ENCODE measurements at regions not wholly inside any gene's neighbourhood (a gene's known extent, or its start where the extent isn't known, plus 50 kb on each side); places are given as distances from the start of the nearest gene placed in this dataset.

DNA sequence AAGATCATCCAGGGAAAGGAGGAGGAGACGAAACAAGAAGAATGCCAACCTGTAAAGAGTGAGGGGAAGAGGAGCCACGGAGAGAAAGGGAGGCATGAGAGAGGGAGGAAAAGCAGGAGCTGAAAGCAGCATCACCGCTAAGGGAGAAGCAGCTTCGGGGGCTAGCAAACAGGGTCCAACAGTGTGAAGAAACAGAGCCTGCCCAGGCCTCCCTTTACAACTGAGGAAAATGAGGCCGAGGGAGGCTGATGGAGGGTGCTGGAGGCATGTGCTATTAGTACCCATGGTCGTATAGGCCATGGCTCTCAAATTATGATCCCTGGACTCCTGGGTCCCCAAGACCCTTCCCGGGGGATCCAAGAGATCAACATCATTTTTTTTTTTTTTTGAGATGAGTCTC, 50.4 kb upstream of the ASPRV1 start:
- no peaks in the 10 kb centered on the region for H3F3A ChIP-seq (ENCODE audit: insufficient read depth, low read length)
- no peak for DNase-seq
- no peaks in the 10 kb centered on the region for H3K9me2 ChIP-seq (replicated peaks; ENCODE audit: insufficient read depth, low read length)
- H3K36me3 ChIP-seq (replicated peaks; ENCODE audit: insufficient read depth, low read length) = no peaks in the 10 kb centered on the region
- H3K4me2 ChIP-seq (ENCODE audit: low read depth, low read length) = no peak overlapping the region
- H3K79me2 ChIP-seq (ENCODE audit: low read length) = no peaks in the 10 kb centered on the region
- H3K4me3 ChIP-seq (ENCODE audit: low read length) = no peak overlapping the region
- no peak overlapping the region for H2AFZ ChIP-seq (ENCODE audit: low read length)
- H3K4me1 ChIP-seq (ENCODE audit: low read length) = no peaks in the 10 kb centered on the region
- TF ChIP-seq, protein P1, sequence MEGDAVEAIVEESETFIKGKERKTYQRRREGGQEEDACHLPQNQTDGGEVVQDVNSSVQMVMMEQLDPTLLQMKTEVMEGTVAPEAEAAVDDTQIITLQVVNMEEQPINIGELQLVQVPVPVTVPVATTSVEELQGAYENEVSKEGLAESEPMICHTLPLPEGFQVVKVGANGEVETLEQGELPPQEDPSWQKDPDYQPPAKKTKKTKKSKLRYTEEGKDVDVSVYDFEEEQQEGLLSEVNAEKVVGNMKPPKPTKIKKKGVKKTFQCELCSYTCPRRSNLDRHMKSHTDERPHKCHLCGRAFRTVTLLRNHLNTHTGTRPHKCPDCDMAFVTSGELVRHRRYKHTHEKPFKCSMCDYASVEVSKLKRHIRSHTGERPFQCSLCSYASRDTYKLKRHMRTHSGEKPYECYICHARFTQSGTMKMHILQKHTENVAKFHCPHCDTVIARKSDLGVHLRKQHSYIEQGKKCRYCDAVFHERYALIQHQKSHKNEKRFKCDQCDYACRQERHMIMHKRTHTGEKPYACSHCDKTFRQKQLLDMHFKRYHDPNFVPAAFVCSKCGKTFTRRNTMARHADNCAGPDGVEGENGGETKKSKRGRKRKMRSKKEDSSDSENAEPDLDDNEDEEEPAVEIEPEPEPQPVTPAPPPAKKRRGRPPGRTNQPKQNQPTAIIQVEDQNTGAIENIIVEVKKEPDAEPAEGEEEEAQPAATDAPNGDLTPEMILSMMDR (IDR thresholded peaks at IDR 0.05; ENCODE audit: low read length) = no peak
- no peak for TF ChIP-seq EZH2 (optimal IDR thresholded peaks at IDR 0.05; ENCODE audit: low read depth, low read length)
- no peak for TF ChIP-seq EZH2phosphoT487 (IDR thresholded peaks at IDR 0.05; ENCODE audit: low read length)
- H4K20me1 ChIP-seq (ENCODE audit: insufficient read depth, low read length) = no peaks in the 10 kb centered on the region
- H3K27ac ChIP-seq (ENCODE audit: low read length) = no peak overlapping the region
- H3K9ac ChIP-seq (ENCODE audit: low read length) = no peak overlapping the region
- no peaks in the 10 kb centered on the region for H3K27me3 ChIP-seq (replicated peaks; ENCODE audit: insufficient read depth, low read length)
- no peaks in the 10 kb centered on the region for H3K9me3 ChIP-seq (replicated peaks; ENCODE audit: insufficient read depth, low read length)

DNA sequence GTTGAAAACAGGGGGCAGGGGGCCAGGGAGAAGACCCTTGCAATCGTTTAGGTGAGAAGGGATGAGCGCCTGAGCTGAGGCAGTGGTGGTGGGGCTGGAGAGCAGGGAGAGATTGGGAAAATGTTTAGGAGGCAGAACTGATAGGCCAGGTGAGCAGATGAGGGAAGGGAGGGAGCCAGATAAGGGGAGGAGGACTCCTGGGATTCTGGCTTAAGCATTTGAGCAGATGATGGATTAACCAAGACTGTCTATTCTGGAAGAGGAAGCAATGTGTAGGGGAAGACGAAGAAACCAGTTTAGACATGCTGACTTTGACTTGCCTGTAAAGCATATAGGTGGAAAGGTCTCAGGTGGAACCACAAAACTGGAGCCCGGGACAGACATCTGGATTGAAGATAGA, 49.9 kb upstream of the ASPRV1 start:
- H3K36me3 ChIP-seq (replicated peaks; ENCODE audit: insufficient read depth, low read length) = no peaks in the 10 kb centered on the region
- no peak overlapping the region for H3K27ac ChIP-seq (ENCODE audit: low read length)
- H3K4me2 ChIP-seq (ENCODE audit: low read depth, low read length) = no peak overlapping the region
- H4K20me1 ChIP-seq (ENCODE audit: insufficient read depth, low read length) = no peaks in the 10 kb centered on the region
- no peaks in the 10 kb centered on the region for H3K4me1 ChIP-seq (ENCODE audit: low read length)
- no peaks in the 10 kb centered on the region for H3K9me2 ChIP-seq (replicated peaks; ENCODE audit: insufficient read depth, low read length)
- no peak overlapping the region for H2AFZ ChIP-seq (ENCODE audit: low read length)
- no peak overlapping the region for H3K9ac ChIP-seq (ENCODE audit: low read length)
- no peaks in the 10 kb centered on the region for H3K79me2 ChIP-seq (ENCODE audit: low read length)
- H3K9me3 ChIP-seq (replicated peaks; ENCODE audit: insufficient read depth, low read length) = no peaks in the 10 kb centered on the region
- no peaks in the 10 kb centered on the region for H3F3A ChIP-seq (ENCODE audit: insufficient read depth, low read length)
- no peak overlapping the region for H3K4me3 ChIP-seq (ENCODE audit: low read length)
- TF ChIP-seq EZH2 (optimal IDR thresholded peaks at IDR 0.05; ENCODE audit: low read depth, low read length) = no peak
- TF ChIP-seq, protein P1 (IDR thresholded peaks at IDR 0.05; ENCODE audit: low read length) = no peak
- no peak for TF ChIP-seq EZH2phosphoT487 (IDR thresholded peaks at IDR 0.05; ENCODE audit: low read length)
- DNase-seq = no peak
- H3K27me3 ChIP-seq (replicated peaks; ENCODE audit: insufficient read depth, low read length) = no peaks in the 10 kb centered on the region
